Heart left ventricle (tissue), 13 donors: ENCODE measurements at regions not wholly inside any gene's neighbourhood (a gene's known extent, or its start where the extent isn't known, plus 50 kb on each side); places are given as distances from the start of the nearest gene placed in this dataset.

Experiments
- CTCF ChIP-seq, 12 donors: fragments of 200-600 bp; sonication (generic) in 4 of 12; IDR thresholded peaks; one replicate each; pipeline versions ENCODE4 v1.5.0 to v1.8.0; 2018 to 2022; ENCODE audit warnings: antibody characterized with exemption in 12 of 12, mild to moderate bottlenecking in 5 of 12
- POLR2A ChIP-seq, 2 donors: fragments of 450-650 bp; IDR thresholded peaks; one replicate each; pipeline ENCODE4 v1.6.1; 2017; ENCODE audit warnings: antibody characterized with exemption in 2 of 2, mild to moderate bottlenecking in 2 of 2, moderate library complexity in 2 of 2
- donor health status: ischemic (EF 13 %, LVEDD 7.1; RV severe dilation, severe dysfunction).
- donor health status: DM: no; HTN: yes; CAD: no.
- donor health status: DM: no; HTN: no; CAD: no.
- donor health status: ischemic (EF 25% LVEDD 6.9; RV normal size, moderate dysfunction).
- donor health status: ischemic (EF 25% LVEDD 5.7; RV mildly dilated, moderate dysfunction).
- donor health status: ischemic (EF 35%, LVEDD 5.7; RV mildly dilated, moderate dysfunction).
- donor health status: nonischemic (EF 11% LVEDD 7.7; RV severe dilation, severe dysfunction).
- donor health status: DM: yes; HTN: yes; CAD: no.
- donor health status: PGD.
- donor health status: ischemic (EF 29% LVEDD 5.4; RV normal size, mild dysfunction).
- donor health status: nonischemic (EF 23%, LVEDD 6.1; RV moderate dilation, normal function).

DNA sequence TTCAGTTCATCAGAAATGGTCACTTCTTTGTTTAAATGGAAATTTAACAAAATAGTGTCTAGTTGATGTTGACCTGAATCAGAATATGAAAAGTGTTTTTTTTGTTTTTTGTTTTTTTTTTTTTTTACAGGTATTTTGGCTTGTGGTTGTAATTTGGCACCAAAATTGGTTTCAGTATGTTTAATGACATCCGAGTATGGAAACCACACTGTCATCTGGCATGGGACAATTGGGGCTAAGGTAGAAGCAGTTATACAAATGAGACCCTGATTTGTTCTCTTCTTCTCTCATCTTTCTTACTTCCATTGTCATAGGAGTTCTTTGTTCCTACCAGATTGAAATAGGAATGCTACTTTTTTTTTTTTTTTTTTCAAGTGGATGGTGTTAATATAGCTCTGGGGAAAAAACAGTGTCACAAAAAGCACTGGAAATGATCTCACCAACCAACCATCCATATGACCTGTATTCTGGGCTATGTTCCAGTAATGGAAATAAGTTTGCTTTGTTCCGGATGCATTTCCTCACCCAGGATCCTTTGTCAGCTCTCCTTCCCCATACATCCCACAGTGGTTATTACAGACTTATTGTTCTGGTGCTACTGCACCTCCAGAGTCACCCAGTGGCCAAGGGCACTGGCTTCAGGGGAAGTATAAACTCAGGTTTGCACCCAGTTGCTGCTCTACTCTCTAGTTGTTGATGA lies 95.8 kb downstream of the ATXN3L start:
- TF ChIP-seq POLR2A (IDR thresholded peaks at IDR 0.05): no peak
- peak in 2 of 12 donors; percentile 8 to 9 for TF ChIP-seq CTCF (IDR thresholded peaks at IDR 0.05)
